Liver (tissue), 3 donors: ENCODE measurements at regions not wholly inside any gene's neighbourhood (a gene's known extent, or its start where the extent isn't known, plus 50 kb on each side); places are given as distances from the start of the nearest gene placed in this dataset.
A peak's percentile ranks its signal among the peaks of the same experiment; 100 is the strongest.

ENCODE experiments used
- CTCF ChIP-seq: fragments of 150-350 bp; IDR thresholded peaks from 2 replicates; pipeline ENCODE4 v1.5.1; 2017; ENCODE audit warnings: improper control_type of control experiment, low read depth, low read length; ENCODE audit not compliant: missing input control
- FOXA1 ChIP-seq: IDR thresholded peaks from 2 replicates; pipeline ENCODE4 v1.6.1; 2016; ENCODE audit warnings: antibody characterized with exemption
- GABPA ChIP-seq, 2 donors: IDR thresholded peaks in 1 of 2; conservative IDR thresholded peaks in 1 of 2; 2 replicates each; pipeline ENCODE4 v1.6.1; 2016; ENCODE audit warnings: antibody characterized with exemption in 2 of 2, mild to moderate bottlenecking in 1 of 2, moderate library complexity in 1 of 2
- HNF4G ChIP-seq: IDR thresholded peaks from 2 replicates; pipeline ENCODE4 v1.6.1; 2016; ENCODE audit warnings: antibody characterized with exemption
- JUND ChIP-seq, 2 donors: IDR thresholded peaks; 2 replicates each; pipeline ENCODE4 v1.6.1; 2016; ENCODE audit warnings: antibody characterized with exemption in 2 of 2
- MAX ChIP-seq: IDR thresholded peaks from 2 replicates; pipeline ENCODE4 v1.6.1; 2016; ENCODE audit warnings: antibody characterized with exemption
- NR2F2 ChIP-seq: IDR thresholded peaks from 2 replicates; pipeline ENCODE4 v1.6.1; 2016; ENCODE audit warnings: antibody characterized with exemption
- RAD21 ChIP-seq, 2 donors: IDR thresholded peaks; 2 replicates each; pipeline ENCODE4 v1.6.1; 2016; ENCODE audit warnings: antibody characterized with exemption in 2 of 2, mild to moderate bottlenecking in 2 of 2
- SP1 ChIP-seq: IDR thresholded peaks from 2 replicates; pipeline ENCODE4 v1.6.1; 2018; ENCODE audit warnings: antibody characterized with exemption, mild to moderate bottlenecking
- YY1 ChIP-seq: IDR thresholded peaks from 2 replicates; pipeline ENCODE4 v1.6.1; 2016; ENCODE audit warnings: antibody characterized with exemption, mild to moderate bottlenecking
- donor health status: healthy.
- donor health status: healthy.

GRCh38 chr1:58883888-58884482, 100.1 kb upstream of the JUN start:
- TF ChIP-seq CTCF: no peak
- TF ChIP-seq MAX: no peak
- no peak for TF ChIP-seq JUND (IDR thresholded peaks at IDR 0.05)
- TF ChIP-seq SP1: no peak
- peak; percentile 20 for TF ChIP-seq NR2F2
- no peak for TF ChIP-seq RAD21 (IDR thresholded peaks at IDR 0.05)
- TF ChIP-seq YY1: no peak
- TF ChIP-seq HNF4G: no peak
- TF ChIP-seq FOXA1: no peak
- no peak for TF ChIP-seq GABPA (IDR thresholded peaks at IDR 0.05 in 1 of 2, conservative IDR thresholded peaks at IDR 0.05 in 1 of 2)
